WERI-Rb-1 (cell line): ENCODE measurements at regions not wholly inside any gene's neighbourhood (a gene's known extent, or its start where the extent isn't known, plus 50 kb on each side); places are given as distances from the start of the nearest gene placed in this dataset.
"Not testable (repeated sequence)": the region's sequence is repeated elsewhere in the genome, so short reads cannot be mapped to it uniquely, and the experiment has no call there.

Experiments used
- DNase-seq: peaks from one replicate; pipeline ENCODE4 v3.0.0-alpha.2; 2020
- H3K27ac ChIP-seq: fragments of 250-450 bp; sonication (Bioruptor Pico); 2 replicates; pipeline ENCODE4 v1.5.1; 2020; ENCODE audit warnings: mild to moderate bottlenecking, moderate library complexity
- H3K27me3 ChIP-seq: fragments of 250-450 bp; sonication (Bioruptor Pico); 2 replicates; pipeline ENCODE4 v1.5.1; 2021; ENCODE audit warnings: mild to moderate bottlenecking, low read depth, moderate library complexity; ENCODE audit not compliant: insufficient read depth, severe bottlenecking
- H3K36me3 ChIP-seq: fragments of 250-450 bp; sonication (Bioruptor Pico); 2 replicates; pipeline ENCODE4 v1.5.1; 2020; ENCODE audit warnings: mild to moderate bottlenecking, moderate library complexity
- H3K4me3 ChIP-seq: 2 replicates; pipeline ENCODE4 v1.5.1; 2011; ENCODE audit warnings: low read depth, mild to moderate bottlenecking, control low read depth, low read length
- H3K9me3 ChIP-seq: fragments of 250-450 bp; sonication (Bioruptor Pico); 2 replicates; pipeline ENCODE4 v1.5.1; 2021; ENCODE audit warnings: mild to moderate bottlenecking, moderate library complexity; ENCODE audit not compliant: severe bottlenecking
- TF ChIP-seq, protein P1 (sequence below): IDR thresholded peaks from 2 replicates; pipeline ENCODE4 v1.5.1; 2011; ENCODE audit warnings: low read depth, mild to moderate bottlenecking, control low read depth, inconsistent platforms, low read length

DNA sequence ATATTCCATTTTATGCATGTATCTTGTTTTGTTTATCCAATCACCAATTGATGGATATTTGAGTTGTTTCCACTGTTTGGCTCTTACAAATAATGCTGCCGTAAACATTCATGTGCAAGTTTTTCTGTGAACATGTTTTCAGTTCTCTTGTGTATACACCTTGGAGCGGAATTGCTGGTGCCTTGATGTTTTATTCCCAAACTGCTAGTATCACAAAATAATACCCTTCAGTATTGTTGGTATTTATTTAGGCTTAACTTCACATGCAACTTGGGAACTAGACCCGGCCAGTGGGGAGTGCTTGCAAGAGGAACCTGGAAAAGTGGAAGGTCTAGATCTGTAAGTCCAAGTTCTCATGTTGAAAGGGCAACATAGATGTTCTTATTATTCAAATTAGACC lies 115.9 kb downstream of the CRYAA start:
- TF ChIP-seq, protein P1, sequence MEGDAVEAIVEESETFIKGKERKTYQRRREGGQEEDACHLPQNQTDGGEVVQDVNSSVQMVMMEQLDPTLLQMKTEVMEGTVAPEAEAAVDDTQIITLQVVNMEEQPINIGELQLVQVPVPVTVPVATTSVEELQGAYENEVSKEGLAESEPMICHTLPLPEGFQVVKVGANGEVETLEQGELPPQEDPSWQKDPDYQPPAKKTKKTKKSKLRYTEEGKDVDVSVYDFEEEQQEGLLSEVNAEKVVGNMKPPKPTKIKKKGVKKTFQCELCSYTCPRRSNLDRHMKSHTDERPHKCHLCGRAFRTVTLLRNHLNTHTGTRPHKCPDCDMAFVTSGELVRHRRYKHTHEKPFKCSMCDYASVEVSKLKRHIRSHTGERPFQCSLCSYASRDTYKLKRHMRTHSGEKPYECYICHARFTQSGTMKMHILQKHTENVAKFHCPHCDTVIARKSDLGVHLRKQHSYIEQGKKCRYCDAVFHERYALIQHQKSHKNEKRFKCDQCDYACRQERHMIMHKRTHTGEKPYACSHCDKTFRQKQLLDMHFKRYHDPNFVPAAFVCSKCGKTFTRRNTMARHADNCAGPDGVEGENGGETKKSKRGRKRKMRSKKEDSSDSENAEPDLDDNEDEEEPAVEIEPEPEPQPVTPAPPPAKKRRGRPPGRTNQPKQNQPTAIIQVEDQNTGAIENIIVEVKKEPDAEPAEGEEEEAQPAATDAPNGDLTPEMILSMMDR: no peak
- Histone ChIP-seq H3K27ac (no peak overlapping the region), H3K4me3 (no peak overlapping the region), H3K27me3 (no peaks in the 10 kb centered on the region), H3K36me3 (no peaks in the 10 kb centered on the region), H3K9me3 (no peaks in the 10 kb centered on the region)
- no peak for DNase-seq

DNA sequence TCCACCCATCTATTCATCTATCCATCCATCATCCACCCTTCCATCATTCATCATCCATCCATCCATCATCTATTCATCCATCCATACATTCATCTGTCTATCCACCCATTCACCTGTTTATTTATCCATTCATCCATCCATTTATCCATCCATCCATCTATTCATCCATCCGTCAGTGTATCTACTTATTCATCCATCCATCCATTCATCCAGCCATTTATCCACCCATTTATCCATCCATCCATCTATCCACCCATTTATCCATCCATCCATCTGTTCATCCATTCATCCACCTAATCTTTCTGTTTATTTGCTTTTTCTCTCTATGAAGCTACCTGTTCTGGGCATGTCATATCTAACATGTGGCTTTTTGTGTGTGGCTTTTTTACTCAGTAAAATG lies 115.4 kb downstream of the CRYAA start:
- H3K27ac ChIP-seq: no peak overlapping the region
- no peaks in the 10 kb centered on the region for H3K36me3 ChIP-seq
- no peak for DNase-seq
- H3K27me3 ChIP-seq: no peaks in the 10 kb centered on the region
- TF ChIP-seq, protein P1: no peak
- no peaks in the 10 kb centered on the region for H3K9me3 ChIP-seq
- no peak overlapping the region for H3K4me3 ChIP-seq

DNA sequence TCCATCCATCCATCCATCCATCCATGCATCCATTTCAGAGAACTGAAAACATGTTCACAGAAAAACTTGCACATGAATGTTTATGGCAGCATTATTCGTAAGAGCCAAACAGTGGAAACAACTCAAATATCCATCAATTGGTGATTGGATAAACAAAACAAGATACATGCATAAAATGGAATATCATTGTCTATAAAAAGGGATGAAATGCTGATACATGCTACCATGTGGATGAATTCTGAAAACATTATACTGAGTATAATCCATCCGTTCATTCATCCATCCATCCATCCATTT lies 115.1 kb downstream of the CRYAA start:
- not testable (repeated sequence) for H3K27ac ChIP-seq, H3K27me3 ChIP-seq, H3K36me3 ChIP-seq, H3K4me3 ChIP-seq, DNase-seq, H3K9me3 ChIP-seq

DNA sequence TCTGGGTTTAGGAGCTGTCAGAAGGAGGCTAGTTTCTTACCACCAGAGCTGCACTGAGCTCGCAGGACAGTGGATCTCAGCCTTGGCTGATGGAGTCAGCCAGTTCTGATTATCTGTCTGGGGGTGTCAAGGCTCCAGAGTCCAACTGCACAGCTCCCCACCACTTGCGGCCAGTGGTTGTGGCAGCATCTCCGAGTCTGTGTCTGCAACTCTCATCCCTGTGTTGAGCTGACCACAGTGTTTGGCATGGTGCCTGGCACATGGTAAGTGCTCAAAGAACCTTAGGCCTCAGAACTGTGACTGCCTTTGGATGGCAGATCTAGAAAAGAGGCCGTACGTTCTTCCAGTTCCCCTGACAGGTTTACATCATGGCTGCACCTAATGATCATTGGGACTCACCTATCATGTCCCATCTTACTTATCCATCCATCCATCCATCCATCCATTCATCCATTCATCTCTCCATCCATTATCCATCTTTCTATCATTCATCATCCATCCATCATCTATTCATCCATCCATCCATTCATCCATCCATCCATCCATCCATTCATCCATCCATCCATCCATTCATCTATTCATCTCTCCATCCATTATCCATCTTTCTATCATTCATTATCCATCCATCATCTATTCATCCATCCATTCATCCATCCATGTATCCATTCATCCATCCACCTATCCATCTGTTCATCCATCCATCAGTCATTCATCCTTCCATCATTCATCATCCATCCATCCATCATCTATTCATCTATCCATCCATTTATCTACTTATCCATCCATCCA lies 114.5 kb downstream of the CRYAA start:
- no peak for DNase-seq
- TF ChIP-seq, protein P1: no peak
- no peaks in the 10 kb centered on the region for H3K36me3 ChIP-seq
- no peak overlapping the region for H3K4me3 ChIP-seq
- H3K9me3 ChIP-seq: no peaks in the 10 kb centered on the region
- H3K27ac ChIP-seq: no peak overlapping the region
- H3K27me3 ChIP-seq: no peaks in the 10 kb centered on the region

DNA sequence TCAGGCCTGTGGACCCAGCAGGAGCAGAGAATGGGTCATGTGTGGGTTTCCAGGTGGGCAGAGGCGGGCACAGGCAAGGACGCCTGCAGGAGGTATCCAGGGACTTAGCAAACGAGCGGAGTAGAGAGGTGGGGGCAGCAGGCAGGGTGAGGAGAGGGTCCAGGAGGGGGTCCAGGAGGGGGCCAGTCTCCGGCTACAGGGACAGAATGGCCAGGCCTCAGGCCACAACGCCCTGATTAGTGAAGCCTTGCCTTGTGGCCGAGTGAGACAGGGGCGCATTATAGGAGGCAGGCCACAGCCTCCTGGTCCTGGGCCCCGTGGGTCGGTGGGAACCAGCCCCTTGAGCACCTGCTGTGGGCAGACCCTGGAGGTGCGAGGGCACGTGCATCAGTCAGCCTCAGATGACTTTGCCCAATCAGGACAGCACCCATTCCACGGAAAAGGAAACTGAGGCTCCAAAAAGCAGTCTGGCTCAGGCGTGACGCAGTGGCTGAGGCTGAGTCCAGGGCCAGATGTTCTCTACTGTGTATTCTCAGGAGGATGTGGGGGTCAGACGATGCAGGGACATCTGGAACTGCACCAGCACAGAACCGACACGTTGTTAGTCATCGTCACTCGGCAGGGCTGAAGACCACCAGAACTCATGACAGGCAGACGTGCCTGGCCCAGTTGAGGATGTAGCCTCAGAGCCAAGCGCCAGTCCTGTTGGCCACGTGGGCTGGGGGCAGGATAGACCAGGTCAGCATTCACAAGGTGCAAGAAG lies 113.7 kb downstream of the CRYAA start:
- H3K27me3 ChIP-seq: no peaks in the 10 kb centered on the region
- TF ChIP-seq, protein P1: no peak
- no peak overlapping the region for H3K27ac ChIP-seq
- no peak for DNase-seq
- H3K4me3 ChIP-seq: no peak overlapping the region
- no peaks in the 10 kb centered on the region for H3K9me3 ChIP-seq
- no peaks in the 10 kb centered on the region for H3K36me3 ChIP-seq

DNA sequence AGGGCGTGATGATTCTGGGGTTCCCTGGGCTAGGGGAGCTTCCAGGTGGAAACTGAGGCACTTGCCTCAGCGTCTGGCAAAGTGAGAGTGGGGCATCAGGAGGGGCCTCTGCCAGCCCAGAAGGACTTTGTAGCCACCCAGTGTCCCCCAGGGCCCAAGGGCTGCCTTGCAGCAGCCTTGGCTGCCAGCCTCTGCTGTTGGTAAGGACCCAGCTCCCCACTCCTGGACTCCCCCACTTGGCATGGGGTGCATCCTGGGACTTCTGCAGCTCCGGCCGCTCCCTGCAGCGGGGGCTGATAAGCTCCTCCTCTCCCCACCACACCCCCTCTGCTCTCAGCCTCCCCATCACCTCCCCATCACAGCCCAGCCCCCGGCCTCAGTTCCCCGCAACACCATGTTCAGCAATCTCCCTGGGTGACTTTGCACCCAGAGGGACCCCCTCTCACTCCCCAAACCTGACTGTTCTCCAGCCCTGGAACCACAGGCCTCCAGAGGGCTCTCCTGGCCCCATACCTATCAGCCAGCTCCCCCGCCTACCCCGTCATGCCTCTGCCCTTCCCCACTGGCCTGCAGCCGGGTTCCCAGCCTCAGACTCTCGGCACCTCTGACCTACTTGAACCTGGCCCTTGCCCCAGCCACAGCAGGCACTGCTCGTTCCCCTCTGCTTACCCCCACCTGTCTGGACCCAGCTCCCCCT lies 113.0 kb downstream of the CRYAA start:
- DNase-seq: no peak

More for the DNA sequence above, 113.0 kb downstream of the CRYAA start:
- TF ChIP-seq, protein P1: no peak
- H3K27me3 ChIP-seq: no peaks in the 10 kb centered on the region
- H3K27ac ChIP-seq: no peak overlapping the region
- H3K36me3 ChIP-seq: no peaks in the 10 kb centered on the region
- no peak overlapping the region for H3K4me3 ChIP-seq
- no peaks in the 10 kb centered on the region for H3K9me3 ChIP-seq
